ENCODE measurements at regions not wholly inside any gene's neighbourhood (a gene's known extent, or its start where the extent isn't known, plus 50 kb on each side); places are given as distances from the start of the nearest gene placed in this dataset.

GRCh38 chr5:3361811-3362605 is 233.6 kb upstream of the IRX1 start:
- DNase-seq: no peak

- no peak for DNase-seq
Observed at GRCh38 chr5:3359642-3360041, 236.0 kb upstream of the IRX1 start.

GRCh38 chr5:3357291-3357690 is 238.3 kb upstream of the IRX1 start:
- DNase-seq: no peak

DNA sequence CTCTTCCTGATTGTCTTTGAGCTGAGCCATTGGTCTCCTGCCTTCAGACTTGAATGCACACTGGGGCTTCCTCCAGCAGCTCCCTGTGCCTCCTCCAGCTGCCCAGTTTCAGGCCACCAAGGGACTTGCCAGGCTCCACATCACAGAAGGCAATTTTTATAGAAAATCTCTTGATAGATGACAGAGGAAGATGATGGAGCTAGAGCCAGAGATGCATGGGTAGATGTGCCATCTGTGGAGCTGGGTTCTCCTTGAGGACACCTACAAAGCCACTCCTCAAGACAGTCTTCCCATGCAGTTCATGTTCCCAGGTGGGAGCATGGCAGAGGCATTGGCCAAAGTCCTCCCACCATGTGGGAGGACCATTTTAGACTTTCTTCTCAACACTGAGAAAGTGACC is 239.6 kb upstream of the IRX1 start:
- no peak for DNase-seq

GRCh38 chr5:3355126-3355525 is 240.5 kb upstream of the IRX1 start:
- no peak for DNase-seq

DNA sequence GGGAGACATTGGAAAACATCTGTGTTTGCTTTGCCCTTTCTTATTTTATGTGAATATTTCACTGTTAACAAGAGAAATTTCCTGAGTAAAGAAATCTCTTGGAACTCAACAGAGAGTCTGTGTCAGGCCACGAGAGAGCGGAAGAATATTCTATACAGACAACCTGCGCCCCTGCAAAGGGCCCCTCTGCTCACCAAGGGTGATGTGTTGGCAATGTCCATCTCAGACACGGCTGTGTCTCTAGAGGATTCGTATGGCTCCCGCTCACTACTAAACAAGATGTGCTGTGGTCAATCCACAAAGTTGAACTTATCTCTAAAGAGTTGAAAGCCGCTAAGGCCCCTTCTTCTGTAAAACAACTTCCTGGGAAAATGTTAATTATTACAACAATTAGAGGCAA is 241.0 kb upstream of the IRX1 start:
- DNase-seq: no peak

- DNase-seq: no peak
Observed at GRCh38 chr5:3353561-3353960, 242.1 kb upstream of the IRX1 start.

GRCh38 chr5:3352711-3353110 is 242.9 kb upstream of the IRX1 start:
- DNase-seq: no peak

DNA sequence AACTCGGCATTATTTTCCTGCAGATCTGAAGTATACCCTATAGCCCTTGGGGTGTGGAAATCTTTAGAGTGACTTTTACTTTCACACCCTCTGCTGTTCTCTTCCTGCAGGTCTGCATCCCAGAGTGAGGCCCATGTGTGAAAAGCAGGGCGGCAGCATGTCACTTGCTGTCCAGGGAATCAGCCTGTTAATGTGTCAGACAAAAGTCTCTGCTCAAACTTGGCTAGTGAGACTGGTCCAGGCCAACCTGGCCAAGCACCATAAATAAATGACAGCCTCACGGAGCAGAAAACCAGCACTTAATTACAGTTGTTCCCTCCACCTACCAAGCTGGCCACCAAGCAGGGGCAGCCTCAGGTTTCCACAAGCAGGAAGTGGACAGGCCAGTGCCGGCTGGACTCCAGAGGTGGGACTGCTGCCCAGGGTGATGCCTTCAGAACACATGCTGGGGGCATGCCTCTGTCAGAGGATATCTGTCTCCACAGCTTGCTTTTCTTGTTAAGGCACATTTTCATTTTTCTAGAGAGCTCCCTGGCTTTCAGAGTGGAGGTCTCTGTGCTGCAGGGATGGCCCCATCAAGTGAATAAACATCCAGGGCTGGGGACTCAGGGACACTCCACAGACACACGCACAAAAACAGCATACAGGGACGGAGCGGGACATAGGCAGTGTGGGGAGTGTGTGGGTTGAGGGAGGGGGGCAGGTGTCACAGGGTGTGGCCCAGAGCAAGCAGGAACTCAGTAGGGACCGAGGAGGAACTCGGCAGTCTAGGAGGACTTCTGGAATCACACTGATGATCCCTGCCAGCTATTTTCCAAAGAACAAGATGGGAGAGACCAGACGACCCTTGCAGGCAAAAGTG is 243.8 kb upstream of the IRX1 start:
- DNase-seq: no peak

DNA sequence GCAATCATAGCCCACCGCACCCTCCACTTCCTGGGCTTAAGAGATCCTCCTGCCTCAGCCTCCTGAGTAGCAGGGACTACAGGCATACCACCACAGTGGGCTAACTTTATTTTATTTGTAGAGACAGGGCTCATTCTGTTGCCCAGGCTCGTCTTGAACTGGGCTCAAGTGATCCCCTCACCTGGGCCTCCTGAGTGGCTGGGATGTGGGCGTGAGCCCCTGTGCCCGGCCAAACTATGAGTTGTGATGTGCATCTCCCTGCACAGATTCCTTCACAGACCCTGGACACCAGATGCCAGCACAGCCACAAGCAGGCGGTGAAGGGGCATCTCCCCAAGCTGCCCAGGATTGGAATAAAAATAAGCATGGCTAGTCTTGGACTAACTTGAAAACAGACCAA is 244.9 kb upstream of the IRX1 start:
- DNase-seq: no peak

DNA sequence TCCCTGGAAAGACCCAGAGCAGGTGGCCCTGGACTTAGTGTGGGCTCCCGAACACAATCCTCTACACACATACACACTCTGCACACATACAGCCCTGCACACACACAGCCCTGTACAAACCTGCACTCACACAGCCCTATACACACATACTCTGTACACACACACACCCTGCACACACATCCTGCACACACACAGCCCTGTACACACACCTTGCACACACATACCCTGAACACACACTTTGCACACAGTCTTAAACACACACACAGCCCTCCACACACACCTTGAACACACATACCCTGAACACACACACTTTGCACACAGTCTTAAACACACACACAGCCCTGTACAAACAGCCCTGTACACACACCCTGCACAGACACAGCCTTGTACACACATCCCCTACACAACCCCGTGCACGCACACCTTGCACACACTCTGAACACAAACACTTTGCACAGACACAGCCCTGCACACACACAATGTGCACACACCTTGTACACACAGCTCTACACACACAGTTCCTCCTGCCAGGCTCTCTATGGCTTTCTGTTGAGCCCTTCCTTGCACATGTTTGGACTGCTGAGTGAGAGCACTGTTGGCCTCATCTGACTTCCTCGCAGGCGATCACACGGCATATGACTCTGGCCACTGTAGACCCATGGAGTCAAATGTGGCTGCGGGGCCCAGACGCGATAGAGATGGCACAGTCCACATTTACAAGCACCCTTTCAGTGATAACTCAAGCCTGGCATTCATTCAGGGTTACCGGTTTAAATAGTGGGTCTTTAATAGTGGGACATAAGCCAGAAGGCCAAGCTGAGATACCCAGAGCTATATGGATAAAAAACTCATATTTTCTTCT is 245.7 kb upstream of the IRX1 start:
- no peak for DNase-seq

GRCh38 chr5:3348576-3349535 is 246.8 kb upstream of the IRX1 start:
- DNase-seq: no peak

DNA sequence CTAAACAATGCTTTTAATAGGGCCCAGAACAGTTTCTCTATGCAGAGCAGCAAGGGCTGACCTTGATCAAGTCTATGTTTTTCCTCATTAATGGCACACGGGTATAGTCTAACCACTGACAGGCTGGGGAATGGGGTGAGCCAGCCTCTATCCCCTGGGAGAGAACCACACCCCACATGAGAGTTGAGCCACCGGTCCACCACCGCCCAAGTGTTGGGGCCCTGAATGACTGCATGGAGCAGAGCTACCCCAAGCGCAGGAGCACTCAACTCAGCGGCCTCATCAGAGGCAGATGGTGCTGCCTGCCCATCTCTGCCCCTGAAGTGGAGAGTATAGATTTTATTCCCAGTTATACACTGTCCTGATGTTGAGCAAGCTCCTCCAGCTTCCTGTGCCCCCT is 247.9 kb upstream of the IRX1 start:
- DNase-seq: no peak

DNA sequence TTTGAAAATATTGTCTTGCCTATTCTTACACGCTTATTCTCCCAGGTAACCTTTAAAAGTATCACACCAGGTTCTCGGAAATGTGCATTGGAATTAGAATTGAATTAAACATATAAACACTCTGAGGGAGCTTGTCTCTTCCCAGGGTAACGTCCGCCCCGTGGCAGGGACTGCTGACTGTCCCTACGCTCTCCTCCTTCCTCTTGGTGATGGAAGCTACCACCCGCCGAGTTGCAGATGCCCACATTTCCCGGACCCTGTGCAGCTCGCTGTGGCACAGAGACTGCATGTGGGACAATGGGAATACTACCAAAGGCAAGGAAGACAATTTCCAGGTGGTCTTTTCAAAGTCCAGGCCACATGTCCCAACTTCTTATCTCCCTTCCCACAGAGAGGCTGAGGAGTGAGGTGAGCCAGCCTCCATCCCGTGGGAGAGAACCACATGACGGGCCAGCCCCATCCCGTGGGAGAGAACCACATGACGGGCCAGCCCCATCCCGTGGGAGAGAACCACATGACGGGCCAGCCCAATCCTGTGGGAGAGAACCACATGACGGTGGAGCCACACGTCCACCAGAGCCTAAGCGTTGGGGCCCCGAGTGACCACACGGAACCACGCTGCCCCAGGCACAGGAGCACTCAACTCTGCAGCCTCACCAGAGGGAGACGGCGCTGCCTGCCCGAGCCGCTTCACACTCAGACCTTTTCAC is 249.4 kb upstream of the IRX1 start:
- DNase-seq: no peak

DNA sequence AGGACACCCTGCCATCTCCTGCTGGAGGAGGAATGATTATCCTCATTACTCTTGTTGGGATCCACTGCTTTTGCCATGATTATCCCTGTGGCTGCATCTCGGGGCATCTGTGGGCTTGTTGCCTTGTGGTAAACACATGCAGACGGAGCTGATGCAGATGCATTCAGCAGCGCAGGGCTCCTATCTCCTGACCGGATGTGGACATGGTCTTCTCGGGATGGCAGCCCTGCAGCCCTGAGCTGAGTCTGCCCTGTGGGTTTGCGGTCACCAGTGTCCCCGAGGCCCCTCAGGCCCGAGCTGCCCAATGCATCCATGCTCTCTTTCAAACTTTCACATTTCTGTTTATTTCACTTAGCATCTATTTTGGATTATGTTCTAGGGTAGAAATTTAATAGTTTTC is 250.4 kb upstream of the IRX1 start:
- DNase-seq: no peak

DNA sequence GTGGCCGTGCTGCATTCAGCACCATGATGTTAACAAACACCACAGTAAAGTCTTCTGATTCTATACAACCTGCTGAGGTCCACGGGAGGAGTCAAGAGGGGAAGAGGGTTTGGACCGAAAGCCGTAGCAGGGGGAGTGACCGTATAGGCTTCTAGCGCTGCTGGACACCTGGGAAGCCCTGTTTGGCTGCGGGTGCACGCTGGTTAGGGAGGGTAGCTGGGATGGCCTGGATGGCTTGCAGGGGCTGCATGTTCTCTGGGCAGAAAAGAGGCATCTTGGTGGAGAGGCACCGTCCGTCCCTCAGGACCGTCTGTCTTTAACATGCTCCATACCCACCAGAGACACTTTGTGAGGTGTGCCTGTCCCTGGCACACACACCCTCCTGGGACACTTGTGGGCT is 251.0 kb upstream of the IRX1 start:
- no peak for DNase-seq

- DNase-seq: no peak
Observed at GRCh38 chr5:3343911-3344310, 251.7 kb upstream of the IRX1 start.

- DNase-seq: no peak
Observed at GRCh38 chr5:3343211-3343610, 252.4 kb upstream of the IRX1 start.

DNA sequence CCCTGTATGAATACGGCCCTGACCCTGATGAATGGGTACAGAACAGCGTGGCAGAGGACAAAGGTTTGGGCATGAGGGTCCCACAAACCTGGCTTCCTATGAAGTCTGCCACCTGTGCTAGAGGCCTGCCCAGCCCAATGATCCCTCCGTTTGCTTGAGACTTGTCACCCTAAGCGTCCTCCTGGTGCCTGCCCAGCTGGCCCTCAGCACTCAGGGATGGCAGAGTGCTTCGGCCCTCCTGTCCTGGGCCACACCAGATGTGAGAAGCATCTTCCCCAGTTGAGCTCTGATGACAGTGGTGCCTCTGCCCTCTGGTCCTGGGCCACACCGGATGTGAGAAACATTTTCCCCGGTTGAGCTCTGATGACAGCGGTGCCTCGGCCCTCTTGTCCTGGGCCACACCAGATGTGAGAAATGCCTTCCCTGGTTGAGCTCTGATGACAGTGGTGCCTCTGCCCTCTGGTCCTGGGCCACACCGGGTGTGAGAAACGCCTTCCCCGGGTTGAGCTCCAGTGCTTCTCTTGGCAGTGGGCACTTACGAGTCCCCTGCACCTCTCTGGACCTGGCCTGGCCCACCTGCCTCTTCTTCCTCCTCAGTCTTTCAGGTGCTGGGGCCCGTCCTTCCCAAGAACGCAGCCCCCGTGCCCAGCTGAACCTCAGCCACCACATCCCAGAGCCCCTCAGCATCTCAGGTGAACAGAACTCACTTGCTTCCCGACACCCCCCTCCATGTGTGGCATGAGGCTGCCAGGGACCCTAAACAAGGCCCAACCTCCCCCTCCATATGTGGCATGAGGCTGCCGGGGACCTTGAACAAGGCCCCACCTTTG is 253.1 kb upstream of the IRX1 start:
- no peak for DNase-seq
